K562 (cell line): ENCODE measurements at regions not wholly inside any gene's neighbourhood (a gene's known extent, or its start where the extent isn't known, plus 50 kb on each side); places are given as distances from the start of the nearest gene placed in this dataset.

Experiments
- HMGXB4 ChIP-seq: sonication (generic); formaldehyde crosslinking; IDR thresholded peaks from 2 replicates; pipeline ENCODE4 v1.8.1; 2023; ENCODE audit warnings: mild to moderate bottlenecking, missing genetic modification reagents
- MITF ChIP-seq: IDR thresholded peaks from 2 replicates; pipeline ENCODE4 v1.6.1; 2014; ENCODE audit warnings: antibody characterized with exemption
- RERE ChIP-seq: sonication (generic); formaldehyde crosslinking; IDR thresholded peaks from 2 replicates; pipeline ENCODE4 v1.8.0; 2023; ENCODE audit warnings: missing genetic modification reagents, mild to moderate bottlenecking, borderline replicate concordance
- RHOXF2B ChIP-seq: fragments of 250-450 bp; sonication (Bioruptor Pico); conservative IDR thresholded peaks from 2 replicates; pipeline ENCODE4 v1.5.1; 2021

GRCh38 chr19:28437390-28438346 is 775.3 kb downstream of the UQCRFS1 start (continued):
- TF ChIP-seq RHOXF2B (no peak), RERE (CRISPR knock-in tag) (no peak), MITF (no peak), HMGXB4 (no peak)
